HL-60 (cell line): ENCODE measurements at regions not wholly inside any gene's neighbourhood (a gene's known extent, or its start where the extent isn't known, plus 50 kb on each side); places are given as distances from the start of the nearest gene placed in this dataset.

Source experiments
- DNase-seq, 2 experiments: peaks; one replicate each; pipeline ENCODE4 v3.0.0-alpha.2; 2010 to 2020; ENCODE audit warnings: low read depth in 1 of 2, low spot score in 1 of 2
- H3K27ac ChIP-seq: fragments of 250-450 bp; sonication (Bioruptor Pico); replicated peaks from 2 replicates; pipeline ENCODE4 v1.5.1; 2020; ENCODE audit warnings: mild to moderate bottlenecking, moderate library complexity
- H3K27me3 ChIP-seq: fragments of 250-450 bp; sonication (Bioruptor Pico); 2 replicates; pipeline ENCODE4 v1.5.1; 2021; ENCODE audit warnings: mild to moderate bottlenecking, moderate library complexity; ENCODE audit not compliant: insufficient read depth, poor library complexity, severe bottlenecking
- H3K4me3 ChIP-seq: replicated peaks from 2 replicates; pipeline ENCODE4 v1.5.1; 2011; ENCODE audit warnings: mild to moderate bottlenecking, control low read depth, low read length; ENCODE audit not compliant: insufficient read depth
- CTCF ChIP-seq: IDR thresholded peaks from one replicate; pipeline ENCODE4 v1.5.1; 2011; ENCODE audit warnings: low read length, control low read depth, inconsistent platforms; ENCODE audit not compliant: insufficient read depth
- GABPA ChIP-seq: IDR thresholded peaks from 2 replicates; pipeline ENCODE4 v1.6.1; 2012; ENCODE audit warnings: low read depth
- POLR2AphosphoS5 ChIP-seq: IDR thresholded peaks from 2 replicates; pipeline ENCODE4 v1.6.1; 2012; ENCODE audit warnings: low read depth
- SPI1 ChIP-seq: IDR thresholded peaks from 2 replicates; pipeline ENCODE4 v1.6.1; 2012; ENCODE audit warnings: low read depth, mild to moderate bottlenecking, borderline replicate concordance
- TF ChIP-seq, protein P1 (sequence below): IDR thresholded peaks from 2 replicates; pipeline ENCODE4 v1.6.1; 2012; ENCODE audit warnings: low read depth; ENCODE audit not compliant: insufficient replicate concordance

DNA sequence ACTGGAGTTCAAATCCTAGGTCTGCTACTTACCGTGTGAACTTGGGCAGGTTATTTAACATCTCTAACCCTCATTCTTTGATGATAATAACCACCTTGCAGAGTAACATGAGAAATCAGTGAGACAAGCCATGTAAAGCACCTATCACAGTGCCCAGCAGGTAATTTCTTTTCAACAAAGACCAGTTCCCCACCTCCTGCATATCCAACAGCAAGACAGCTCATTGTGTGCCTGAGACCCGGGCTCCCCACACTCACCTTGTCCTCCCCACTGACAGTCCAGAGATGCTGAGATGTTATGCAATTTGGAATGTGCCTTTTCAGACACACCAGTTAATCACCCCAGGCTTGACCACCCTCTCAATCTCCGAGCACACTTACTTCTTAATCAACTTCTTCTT, 367.6 kb upstream of the DAB1 start:
- Histone ChIP-seq H3K4me3 (no peak overlapping the region), H3K27ac (no peak overlapping the region), H3K27me3 (no peaks in the 10 kb centered on the region)
- TF ChIP-seq, protein P1, sequence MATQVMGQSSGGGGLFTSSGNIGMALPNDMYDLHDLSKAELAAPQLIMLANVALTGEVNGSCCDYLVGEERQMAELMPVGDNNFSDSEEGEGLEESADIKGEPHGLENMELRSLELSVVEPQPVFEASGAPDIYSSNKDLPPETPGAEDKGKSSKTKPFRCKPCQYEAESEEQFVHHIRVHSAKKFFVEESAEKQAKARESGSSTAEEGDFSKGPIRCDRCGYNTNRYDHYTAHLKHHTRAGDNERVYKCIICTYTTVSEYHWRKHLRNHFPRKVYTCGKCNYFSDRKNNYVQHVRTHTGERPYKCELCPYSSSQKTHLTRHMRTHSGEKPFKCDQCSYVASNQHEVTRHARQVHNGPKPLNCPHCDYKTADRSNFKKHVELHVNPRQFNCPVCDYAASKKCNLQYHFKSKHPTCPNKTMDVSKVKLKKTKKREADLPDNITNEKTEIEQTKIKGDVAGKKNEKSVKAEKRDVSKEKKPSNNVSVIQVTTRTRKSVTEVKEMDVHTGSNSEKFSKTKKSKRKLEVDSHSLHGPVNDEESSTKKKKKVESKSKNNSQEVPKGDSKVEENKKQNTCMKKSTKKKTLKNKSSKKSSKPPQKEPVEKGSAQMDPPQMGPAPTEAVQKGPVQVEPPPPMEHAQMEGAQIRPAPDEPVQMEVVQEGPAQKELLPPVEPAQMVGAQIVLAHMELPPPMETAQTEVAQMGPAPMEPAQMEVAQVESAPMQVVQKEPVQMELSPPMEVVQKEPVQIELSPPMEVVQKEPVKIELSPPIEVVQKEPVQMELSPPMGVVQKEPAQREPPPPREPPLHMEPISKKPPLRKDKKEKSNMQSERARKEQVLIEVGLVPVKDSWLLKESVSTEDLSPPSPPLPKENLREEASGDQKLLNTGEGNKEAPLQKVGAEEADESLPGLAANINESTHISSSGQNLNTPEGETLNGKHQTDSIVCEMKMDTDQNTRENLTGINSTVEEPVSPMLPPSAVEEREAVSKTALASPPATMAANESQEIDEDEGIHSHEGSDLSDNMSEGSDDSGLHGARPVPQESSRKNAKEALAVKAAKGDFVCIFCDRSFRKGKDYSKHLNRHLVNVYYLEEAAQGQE: no peak
- TF ChIP-seq GABPA (no peak), SPI1 (no peak), POLR2AphosphoS5 (no peak), CTCF (no peak)
- no peak for DNase-seq

- TF ChIP-seq GABPA (no peak), CTCF (no peak), SPI1 (no peak), POLR2AphosphoS5 (no peak)
- TF ChIP-seq, protein P1: no peak
- no peak for DNase-seq
- Histone ChIP-seq H3K27me3 (no peaks in the 10 kb centered on the region), H3K27ac (no peak overlapping the region), H3K4me3 (no peak overlapping the region)
These were observed 366.1 kb upstream of the DAB1 start for GRCh38 chr1:57789936-57790335.

GRCh38 chr1:57788313-57788712, 364.5 kb upstream of the DAB1 start:
- H3K27ac ChIP-seq: no peak overlapping the region
- DNase-seq: no peak

More at GRCh38 chr1:57788313-57788712, 364.5 kb upstream of the DAB1 start:
- H3K27me3 ChIP-seq: no peaks in the 10 kb centered on the region
- H3K4me3 ChIP-seq: no peak overlapping the region
- TF ChIP-seq GABPA: no peak
- TF ChIP-seq SPI1: no peak
- no peak for TF ChIP-seq CTCF
